SK-N-MC (cell line): ENCODE measurements at regions not wholly inside any gene's neighbourhood (a gene's known extent, or its start where the extent isn't known, plus 50 kb on each side); places are given as distances from the start of the nearest gene placed in this dataset.

Experiments
- DNase-seq: peaks from one replicate; pipeline ENCODE4 v3.0.0-alpha.2; 2011; ENCODE audit warnings: low read depth, low spot score
- H3K27ac ChIP-seq: fragments of 200-600 bp; sonication (generic); 2 replicates; pipeline ENCODE4 v1.5.1; 2016; ENCODE audit warnings: mixed run types
- H3K36me3 ChIP-seq: fragments of 200-600 bp; sonication (generic); 2 replicates; pipeline ENCODE4 v1.6.1; 2017; ENCODE audit warnings: antibody characterized with exemption, low read length, mixed read lengths; ENCODE audit not compliant: insufficient read depth
- H3K4me3 ChIP-seq: fragments of 200-600 bp; sonication (generic); 2 replicates; pipeline ENCODE4 v1.5.1; 2016
- H3K9ac ChIP-seq: fragments of 200-600 bp; sonication (generic); 2 replicates; pipeline ENCODE4 v1.8.0; 2017; ENCODE audit warnings: mixed run types, mixed read lengths; ENCODE audit not compliant: insufficient read length
- H3K9me3 ChIP-seq: fragments of 200-600 bp; sonication (generic); 2 replicates; pipeline ENCODE4 v1.6.1; 2017; ENCODE audit warnings: low read depth, mild to moderate bottlenecking, antibody characterized with exemption, low read length, moderate library complexity, mixed read lengths
- EZH2 ChIP-seq: fragments of 200-600 bp; sonication (generic); IDR thresholded peaks from one replicate; pipeline ENCODE4 v1.6.1; 2017; ENCODE audit warnings: antibody characterized with exemption
- FOXP2 ChIP-seq: optimal IDR thresholded peaks from 2 replicates; pipeline ENCODE3; 2011; ENCODE audit warnings: mild to moderate bottlenecking, moderate library complexity; ENCODE audit not compliant: insufficient read depth; ENCODE audit errors: extremely low read length, control extremely low read depth
- POLR2AphosphoS5 ChIP-seq: IDR thresholded peaks from 2 replicates; pipeline ENCODE4 v1.6.1; 2012; ENCODE audit warnings: mild to moderate bottlenecking, low read depth, low read length, borderline replicate concordance

DNA sequence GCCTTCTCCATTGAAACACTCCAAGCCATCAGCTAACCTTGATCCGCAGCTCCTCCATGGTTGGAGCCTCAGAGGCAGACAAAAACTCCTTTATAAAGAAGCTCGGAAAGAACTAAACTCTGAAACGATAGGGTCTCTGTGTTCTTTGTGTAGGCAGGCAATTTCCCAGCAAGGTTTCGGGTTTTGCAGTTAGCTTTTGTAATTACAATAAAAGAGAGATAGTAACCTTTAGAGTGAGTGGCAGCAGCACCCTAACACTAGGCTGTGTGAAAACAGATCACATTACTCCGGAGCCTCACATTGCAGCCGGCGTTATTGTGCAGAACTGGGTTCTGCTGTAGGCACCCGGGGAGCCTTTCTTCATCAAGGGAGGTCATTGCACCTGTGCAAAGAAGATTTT lies 115.8 kb upstream of the MAP3K1 start:
- no peaks in the 10 kb centered on the region for H3K9me3 ChIP-seq
- no peak overlapping the region for H3K9ac ChIP-seq
- TF ChIP-seq FOXP2 (no peak), EZH2 (no peak), POLR2AphosphoS5 (no peak)
- no peak overlapping the region for H3K4me3 ChIP-seq
- H3K27ac ChIP-seq = no peak overlapping the region
- no peaks in the 10 kb centered on the region for H3K36me3 ChIP-seq
- no peak for DNase-seq

- TF ChIP-seq POLR2AphosphoS5 (no peak), FOXP2 (no peak), EZH2 (no peak)
- DNase-seq = no peak
- Histone ChIP-seq H3K36me3 (no peaks in the 10 kb centered on the region), H3K4me3 (peak overlapping the region; percentile 32; the same call in 1 of the 2 replicates), H3K27ac (no peak overlapping the region), H3K9ac (no peak overlapping the region), H3K9me3 (no peaks in the 10 kb centered on the region)
Measured at GRCh38 chr5:56698463-56699381, 116.6 kb upstream of the MAP3K1 start.

DNA sequence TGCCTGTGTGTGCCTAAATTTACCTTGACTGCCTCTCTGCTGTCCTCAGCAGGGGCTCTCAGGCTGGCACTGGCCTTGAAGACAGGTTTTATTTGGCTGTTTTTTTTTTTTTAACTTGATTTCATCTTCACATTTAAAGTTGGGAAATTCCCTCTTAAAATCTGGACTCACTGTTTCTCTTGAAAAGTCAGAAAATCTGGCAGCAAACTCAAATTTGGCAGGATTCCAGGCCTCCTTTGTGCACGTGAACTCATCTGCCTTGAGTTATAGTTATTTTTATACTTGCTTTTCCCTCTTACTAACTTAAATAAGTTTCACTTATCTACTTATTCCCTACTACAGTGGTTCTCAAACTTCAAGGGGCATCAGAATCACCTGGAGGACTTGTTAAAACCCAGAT lies 118.4 kb upstream of the MAP3K1 start:
- Histone ChIP-seq H3K27ac (no peak overlapping the region), H3K9me3 (no peaks in the 10 kb centered on the region), H3K4me3 (no peak overlapping the region), H3K36me3 (no peaks in the 10 kb centered on the region), H3K9ac (no peak overlapping the region)
- DNase-seq = peak; percentile 47
- no peak for TF ChIP-seq EZH2
- no peak for TF ChIP-seq FOXP2
- no peak for TF ChIP-seq POLR2AphosphoS5

DNA sequence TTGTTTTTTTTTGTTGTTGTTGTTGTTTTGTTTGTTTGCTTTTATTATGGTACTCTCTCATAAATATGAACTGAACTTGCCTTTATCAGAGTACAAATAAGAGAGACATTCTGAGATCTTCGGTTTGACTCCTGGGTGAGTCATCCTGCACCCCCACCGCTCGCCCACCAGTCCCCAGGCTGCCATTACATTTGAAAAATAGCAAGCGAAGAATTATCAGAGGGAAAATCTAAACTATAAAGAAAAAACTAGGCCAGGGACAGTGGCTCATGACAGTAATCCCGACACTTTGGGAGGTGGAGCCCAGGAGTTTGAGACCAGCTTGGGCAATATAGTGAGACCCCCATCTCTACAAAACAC lies 122.1 kb upstream of the MAP3K1 start:
- Histone ChIP-seq H3K27ac (no peak overlapping the region), H3K36me3 (no peaks in the 10 kb centered on the region), H3K4me3 (no peak overlapping the region), H3K9me3 (no peaks in the 10 kb centered on the region), H3K9ac (no peak overlapping the region)
- DNase-seq = no peak
- TF ChIP-seq EZH2 (no peak), POLR2AphosphoS5 (no peak), FOXP2 (no peak)

GRCh38 chr5:56692359-56693219 lies 122.8 kb upstream of the MAP3K1 start:
- no peak for DNase-seq
- TF ChIP-seq EZH2 = no peak
- TF ChIP-seq FOXP2 = no peak
- TF ChIP-seq POLR2AphosphoS5 = no peak
- no peak overlapping the region for H3K27ac ChIP-seq
- no peaks in the 10 kb centered on the region for H3K36me3 ChIP-seq
- no peaks in the 10 kb centered on the region for H3K9me3 ChIP-seq
- no peak overlapping the region for H3K4me3 ChIP-seq
- H3K9ac ChIP-seq = no peak overlapping the region

DNA sequence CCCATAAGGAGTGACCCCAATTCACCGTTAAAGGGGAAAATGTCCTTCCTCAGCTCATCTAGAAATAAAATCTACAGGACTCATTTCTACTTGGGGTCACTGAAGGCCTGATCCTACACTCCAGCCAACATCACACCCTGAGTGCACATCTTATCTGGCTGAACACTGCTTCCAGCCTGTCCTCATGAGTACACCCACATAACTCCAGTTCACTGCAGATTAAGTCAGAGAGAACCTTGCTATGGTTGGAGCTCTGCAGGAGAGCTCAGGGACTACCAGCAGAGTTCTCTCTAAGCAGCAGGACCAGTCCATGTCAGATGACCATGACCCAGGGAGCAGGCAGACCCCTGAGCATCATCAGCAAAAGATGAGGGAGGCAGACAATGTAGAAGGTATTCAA lies 126.9 kb upstream of the MAP3K1 start:
- H3K27ac ChIP-seq = no peak overlapping the region
- H3K9me3 ChIP-seq = no peaks in the 10 kb centered on the region
- no peak overlapping the region for H3K9ac ChIP-seq
- no peak for TF ChIP-seq EZH2
- no peak for TF ChIP-seq FOXP2
- TF ChIP-seq POLR2AphosphoS5 = no peak
- no peak overlapping the region for H3K4me3 ChIP-seq
- H3K36me3 ChIP-seq = no peaks in the 10 kb centered on the region
- DNase-seq = no peak

DNA sequence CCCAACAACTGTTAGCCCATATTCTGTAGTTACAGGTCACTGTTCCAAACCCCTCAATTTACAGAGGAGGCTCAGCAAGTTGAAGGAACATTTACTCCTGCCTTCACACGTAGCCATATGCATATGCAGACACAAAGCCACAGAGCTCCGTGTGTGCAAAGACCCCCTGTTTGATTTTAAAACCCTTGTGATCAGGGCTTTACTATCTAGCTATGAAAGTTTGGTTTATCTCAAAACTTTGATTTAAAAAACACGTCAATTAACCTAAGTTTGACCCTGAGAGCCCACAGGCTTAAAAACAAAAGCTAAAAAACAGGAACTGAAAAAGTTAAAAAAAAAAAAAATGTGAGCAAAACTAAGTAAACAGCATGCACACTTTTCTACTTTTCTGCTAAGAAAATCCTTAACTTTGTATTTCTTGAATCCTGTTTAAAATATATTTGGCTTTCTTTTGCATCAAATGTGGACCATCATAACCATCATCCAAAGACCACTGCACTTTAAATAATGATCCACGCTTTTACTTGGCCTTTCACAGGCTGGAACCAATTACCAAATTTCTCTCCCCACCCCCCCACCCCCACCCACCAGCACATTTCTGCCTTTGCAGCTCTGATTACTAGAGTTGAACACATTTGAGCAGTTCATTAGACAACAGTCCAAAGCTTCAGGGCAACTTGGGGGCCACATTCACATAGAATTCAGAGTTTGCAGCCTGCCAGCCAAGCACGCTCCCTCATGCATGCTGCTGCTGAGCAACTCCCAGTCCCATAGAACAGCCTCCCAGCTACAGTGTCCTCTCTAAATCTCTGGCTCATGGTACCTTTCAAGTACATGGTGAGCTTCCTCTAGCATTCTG lies 128.8 kb upstream of the MAP3K1 start:
- Histone ChIP-seq H3K9ac (no peak overlapping the region), H3K27ac (no peak overlapping the region), H3K36me3 (no peaks in the 10 kb centered on the region), H3K4me3 (no peak overlapping the region), H3K9me3 (no peaks in the 10 kb centered on the region)
- TF ChIP-seq EZH2 (no peak), FOXP2 (no peak), POLR2AphosphoS5 (no peak)
- no peak for DNase-seq
